Stomach (tissue), 8 donors: ENCODE measurements at regions not wholly inside any gene's neighbourhood (a gene's known extent, or its start where the extent isn't known, plus 50 kb on each side); places are given as distances from the start of the nearest gene placed in this dataset.

Source experiments
- DNase-seq, 2 donors: peaks; one replicate each; pipeline versions ENCODE4 v3.0.0 to v3.0.0-alpha.2; 2013 to 2019
- H3K27ac ChIP-seq, 5 donors: fragments of 200-600 bp in 4 of 5; sonication (generic) in 4 of 5; one replicate each; pipeline ENCODE4 v1.5.1; 2013 to 2019; ENCODE audit warnings: mild to moderate bottlenecking in 1 of 5, moderate library complexity in 1 of 5
- H3K27me3 ChIP-seq, 3 donors: fragments of 200-600 bp; sonication (generic); one replicate each; pipeline ENCODE4 v1.5.1; 2017 to 2019; ENCODE audit warnings: mixed run types in 1 of 3
- H3K36me3 ChIP-seq, 4 donors: fragments of 200-600 bp; sonication (generic); 1 replicate in 3 of 4; 2 replicates in 1 of 4; pipeline ENCODE4 v1.5.1; 2016 to 2019
- H3K4me1 ChIP-seq, 4 donors: fragments of 200-600 bp; sonication (generic); one replicate each; pipeline ENCODE4 v1.5.1; 2016 to 2019
- H3K4me3 ChIP-seq, 4 donors: fragments of 200-600 bp; sonication (generic) in 3 of 4; one replicate each; pipeline ENCODE4 v1.5.1; 2016 to 2019; ENCODE audit warnings: mild to moderate bottlenecking in 1 of 4
- H3K9me3 ChIP-seq, 4 donors: fragments of 200-600 bp; sonication (generic); one replicate each; pipeline ENCODE4 v1.5.1; 2016 to 2019
- CTCF ChIP-seq, 7 experiments: fragments of 450-650 bp in 4 of 7; fragments of 200-600 bp in 3 of 7; sonication (generic) in 3 of 7; IDR thresholded peaks; one replicate each; pipeline ENCODE4 v1.5.1; 2016 to 2019; ENCODE audit warnings: antibody characterized with exemption in 7 of 7, control low read depth in 2 of 7, mild to moderate bottlenecking in 1 of 7
- EP300 ChIP-seq: sonication (generic); formaldehyde crosslinking; IDR thresholded peaks from one replicate; pipeline ENCODE4 v1.6.1; 2017; ENCODE audit warnings: antibody characterized with exemption
- POLR2A ChIP-seq, 4 donors: fragments of 450-650 bp; IDR thresholded peaks; one replicate each; pipeline ENCODE4 v1.6.1; 2016; ENCODE audit warnings: antibody characterized with exemption in 4 of 4, control low read depth in 2 of 4, mild to moderate bottlenecking in 1 of 4, moderate library complexity in 1 of 4
- POLR2AphosphoS5 ChIP-seq, 3 donors: sonication (generic); formaldehyde crosslinking; IDR thresholded peaks; one replicate each; pipeline ENCODE4 v1.6.1; 2016; ENCODE audit warnings: antibody characterized with exemption in 3 of 3
- WGBS, 5 donors: extraction: QIAGEN DNeasy Blood & Tissue Kit in 3 of 5; methylation state at CpG; one replicate each; pipeline versions ENCODE4 v1.1.5 to v1.1.7; 2013 to 2018; 5-methylcytosine and 5-hydroxymethylcytosine counted together
- intact Hi-C: fragments of 100-400 bp; cut with DNase I; formaldehyde crosslinking; loops from one replicate; pipeline ENCODE4 v1.15.1; 2023; ENCODE audit warnings: low total_unique reads
- donor health status: healthy with polysubstance abuse.
- donor health status: Bipolar disorder and iron deficiency.
- donor health status: healthy.

GRCh38 chr5:82624062-82624461 is 345.9 kb upstream of the RPS23 start:
- no peak overlapping the region for H3K27ac ChIP-seq
- 42 to 91% (median 71%) methylated on average over 1 of the region's 1 CpG for WGBS, 5 donors
- no peaks in the 10 kb centered on the region for H3K9me3 ChIP-seq
- no peak for DNase-seq
- no peaks in the 10 kb centered on the region for H3K36me3 ChIP-seq
- intact Hi-C loops = no loop called here
- TF ChIP-seq POLR2A (IDR thresholded peaks at IDR 0.05) (no peak), POLR2AphosphoS5 (IDR thresholded peaks at IDR 0.05) (no peak), EP300 (no peak), CTCF (IDR thresholded peaks at IDR 0.05) (no peak)
- no peaks in the 10 kb centered on the region for H3K27me3 ChIP-seq
- H3K4me3 ChIP-seq = no peak overlapping the region
- H3K4me1 ChIP-seq = no peaks in the 10 kb centered on the region

GRCh38 chr5:82622711-82623514 is 344.8 kb upstream of the RPS23 start:
- Histone ChIP-seq H3K4me1 (no peaks in the 10 kb centered on the region), H3K36me3 (no peaks in the 10 kb centered on the region), H3K27ac (no peak overlapping the region), H3K9me3 (no peaks in the 10 kb centered on the region), H3K27me3 (no peaks in the 10 kb centered on the region), H3K4me3 (no peak overlapping the region)
- TF ChIP-seq EP300 = no peak
- no peak for TF ChIP-seq POLR2AphosphoS5 (IDR thresholded peaks at IDR 0.05)
- intact Hi-C loops = no loop called here
- 73 to 79% (median 74%) methylated on average over 6 of the region's 6 CpGs for WGBS, 5 donors
- peak in 1 of 2 donors; percentile 24 for DNase-seq

GRCh38 chr5:82622205-82622604 is 344.1 kb upstream of the RPS23 start:
- H3K27ac ChIP-seq = no peak overlapping the region
- TF ChIP-seq POLR2AphosphoS5 (IDR thresholded peaks at IDR 0.05) (no peak), EP300 (no peak), POLR2A (IDR thresholded peaks at IDR 0.05) (no peak), CTCF (IDR thresholded peaks at IDR 0.05) (no peak)
- H3K4me3 ChIP-seq = no peak overlapping the region
- H3K36me3 ChIP-seq = no peaks in the 10 kb centered on the region
- no peaks in the 10 kb centered on the region for H3K4me1 ChIP-seq
- DNase-seq = no peak
- no peaks in the 10 kb centered on the region for H3K9me3 ChIP-seq
- H3K27me3 ChIP-seq = no peaks in the 10 kb centered on the region
- intact Hi-C loops = no loop called here
- 85 to 89% (median 87%) methylated on average over 4 of the region's 4 CpGs for WGBS, 5 donors

- peak in 1 of 2 donors; percentile 16 for DNase-seq
- TF ChIP-seq EP300 (no peak), CTCF (IDR thresholded peaks at IDR 0.05) (no peak), POLR2AphosphoS5 (IDR thresholded peaks at IDR 0.05) (no peak), POLR2A (IDR thresholded peaks at IDR 0.05) (no peak)
- intact Hi-C loops = no loop called here
These were observed 342.9 kb upstream of the RPS23 start for GRCh38 chr5:82620957-82621600.

GRCh38 chr5:82619097-82619496 is 340.9 kb upstream of the RPS23 start:
- Histone ChIP-seq H3K27ac (no peak overlapping the region), H3K27me3 (no peaks in the 10 kb centered on the region), H3K4me3 (no peak overlapping the region), H3K9me3 (no peaks in the 10 kb centered on the region), H3K36me3 (no peaks in the 10 kb centered on the region), H3K4me1 (no peaks in the 10 kb centered on the region)
- 92 to 96% (median 94%) methylated on average over 3 of the region's 3 CpGs for WGBS, 5 donors
- TF ChIP-seq CTCF (IDR thresholded peaks at IDR 0.05) (no peak), POLR2AphosphoS5 (IDR thresholded peaks at IDR 0.05) (no peak), POLR2A (IDR thresholded peaks at IDR 0.05) (no peak), EP300 (no peak)
- no peak for DNase-seq
- intact Hi-C loops = no loop called here

More at GRCh38 chr5:82620957-82621600, 342.9 kb upstream of the RPS23 start:
- no peaks in the 10 kb centered on the region for H3K4me1 ChIP-seq
- no peaks in the 10 kb centered on the region for H3K9me3 ChIP-seq
- H3K36me3 ChIP-seq = no peaks in the 10 kb centered on the region
- H3K4me3 ChIP-seq = no peak overlapping the region
- H3K27me3 ChIP-seq = no peaks in the 10 kb centered on the region
- WGBS, 5 donors = 40 to 60% (median 49%) methylated on average over 3 of the region's 3 CpGs
- no peak overlapping the region for H3K27ac ChIP-seq
